MM.1S (cell line): ENCODE measurements at regions not wholly inside any gene's neighbourhood (a gene's known extent, or its start where the extent isn't known, plus 50 kb on each side); places are given as distances from the start of the nearest gene placed in this dataset.

Experiments used
- DNase-seq: peaks from one replicate; pipeline ENCODE4 v3.0.0-alpha.2; 2015
- H2AFZ ChIP-seq: fragments of 300-600 bp; sonication (generic); 2 replicates; pipeline ENCODE4 v1.6.0; 2016; ENCODE audit warnings: antibody characterized with exemption, low read length
- H3F3A ChIP-seq: fragments of 300-600 bp; sonication (generic); 2 replicates; pipeline ENCODE4 v1.6.1; 2016; ENCODE audit warnings: mild to moderate bottlenecking, antibody characterized with exemption, low read length, moderate library complexity, mixed read lengths; ENCODE audit not compliant: insufficient read depth
- H3K27ac ChIP-seq: fragments of 300-600 bp; sonication (generic); 2 replicates; pipeline ENCODE4 v1.5.1; 2016; ENCODE audit warnings: mild to moderate bottlenecking, low read length
- H3K27me3 ChIP-seq: fragments of 300-600 bp; sonication (generic); replicated peaks from 2 replicates; pipeline ENCODE4 v1.6.0; 2016; ENCODE audit warnings: low read length; ENCODE audit not compliant: insufficient read depth
- H3K36me3 ChIP-seq: fragments of 300-600 bp; sonication (generic); replicated peaks from 2 replicates; pipeline ENCODE4 v1.6.1; 2016; ENCODE audit warnings: mild to moderate bottlenecking, low read length, mixed read lengths; ENCODE audit not compliant: insufficient read depth
- H3K4me1 ChIP-seq: fragments of 300-600 bp; sonication (generic); 2 replicates; pipeline ENCODE4 v1.6.1; 2016; ENCODE audit warnings: low read length, mixed read lengths
- H3K4me2 ChIP-seq: fragments of 300-600 bp; sonication (generic); 2 replicates; pipeline ENCODE4 v1.6.0; 2016; ENCODE audit warnings: low read depth, low read length
- H3K4me3 ChIP-seq: fragments of 300-600 bp; sonication (generic); 2 replicates; pipeline ENCODE4 v1.5.1; 2016; ENCODE audit warnings: low read length, mixed read lengths
- H3K79me2 ChIP-seq: fragments of 300-600 bp; sonication (generic); 2 replicates; pipeline ENCODE4 v1.6.1; 2016; ENCODE audit warnings: mixed run types, low read length, mixed read lengths
- H3K9ac ChIP-seq: fragments of 300-600 bp; sonication (generic); 2 replicates; pipeline ENCODE4 v1.6.1; 2016; ENCODE audit warnings: low read length, mixed read lengths
- H3K9me2 ChIP-seq: fragments of 300-600 bp; sonication (generic); replicated peaks from 2 replicates; pipeline ENCODE4 v1.6.1; 2016; ENCODE audit warnings: mild to moderate bottlenecking, low read length, mixed read lengths; ENCODE audit not compliant: insufficient read depth
- H3K9me3 ChIP-seq: fragments of 300-600 bp; sonication (generic); replicated peaks from 2 replicates; pipeline ENCODE4 v1.6.1; 2016; ENCODE audit warnings: mild to moderate bottlenecking, low read length, mixed read lengths; ENCODE audit not compliant: insufficient read depth
- H4K20me1 ChIP-seq: fragments of 300-600 bp; sonication (generic); 2 replicates; pipeline ENCODE4 v1.6.1; 2016; ENCODE audit warnings: mild to moderate bottlenecking, low read length, moderate library complexity, mixed read lengths; ENCODE audit not compliant: insufficient read depth
- EZH2 ChIP-seq: fragments of 300-600 bp; sonication (generic); optimal IDR thresholded peaks from 2 replicates; pipeline ENCODE3; 2017; ENCODE audit warnings: low read depth, mild to moderate bottlenecking, antibody characterized with exemption, low read length, mixed read lengths
- EZH2phosphoT487 ChIP-seq: fragments of 300-600 bp; sonication (generic); IDR thresholded peaks from 2 replicates; pipeline ENCODE4 v1.6.1; 2018; ENCODE audit warnings: antibody characterized with exemption, low read length
- TF ChIP-seq, protein P1 (sequence below): fragments of 300-600 bp; sonication (generic); IDR thresholded peaks from 2 replicates; pipeline ENCODE4 v1.5.1; 2016; ENCODE audit warnings: antibody characterized with exemption, low read length, mixed read lengths

GRCh38 chr5:60529001-60529400 is 171.0 kb downstream of the DEPDC1B start:
- Histone ChIP-seq H3F3A (no peaks in the 10 kb centered on the region), H3K4me1 (no peaks in the 10 kb centered on the region), H4K20me1 (no peaks in the 10 kb centered on the region), H3K9me2 (no peaks in the 10 kb centered on the region), H3K4me3 (no peak overlapping the region), H3K79me2 (no peaks in the 10 kb centered on the region), H3K4me2 (no peak overlapping the region), H2AFZ (no peak overlapping the region), H3K9me3 (no peaks in the 10 kb centered on the region), H3K27ac (no peak overlapping the region), H3K9ac (no peak overlapping the region), H3K36me3 (no peaks in the 10 kb centered on the region), H3K27me3 (no peaks in the 10 kb centered on the region)
- no peak for TF ChIP-seq EZH2
- no peak for TF ChIP-seq EZH2phosphoT487
- TF ChIP-seq, protein P1, sequence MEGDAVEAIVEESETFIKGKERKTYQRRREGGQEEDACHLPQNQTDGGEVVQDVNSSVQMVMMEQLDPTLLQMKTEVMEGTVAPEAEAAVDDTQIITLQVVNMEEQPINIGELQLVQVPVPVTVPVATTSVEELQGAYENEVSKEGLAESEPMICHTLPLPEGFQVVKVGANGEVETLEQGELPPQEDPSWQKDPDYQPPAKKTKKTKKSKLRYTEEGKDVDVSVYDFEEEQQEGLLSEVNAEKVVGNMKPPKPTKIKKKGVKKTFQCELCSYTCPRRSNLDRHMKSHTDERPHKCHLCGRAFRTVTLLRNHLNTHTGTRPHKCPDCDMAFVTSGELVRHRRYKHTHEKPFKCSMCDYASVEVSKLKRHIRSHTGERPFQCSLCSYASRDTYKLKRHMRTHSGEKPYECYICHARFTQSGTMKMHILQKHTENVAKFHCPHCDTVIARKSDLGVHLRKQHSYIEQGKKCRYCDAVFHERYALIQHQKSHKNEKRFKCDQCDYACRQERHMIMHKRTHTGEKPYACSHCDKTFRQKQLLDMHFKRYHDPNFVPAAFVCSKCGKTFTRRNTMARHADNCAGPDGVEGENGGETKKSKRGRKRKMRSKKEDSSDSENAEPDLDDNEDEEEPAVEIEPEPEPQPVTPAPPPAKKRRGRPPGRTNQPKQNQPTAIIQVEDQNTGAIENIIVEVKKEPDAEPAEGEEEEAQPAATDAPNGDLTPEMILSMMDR, result no peak
- no peak for DNase-seq

- H3K36me3 ChIP-seq, result no peaks in the 10 kb centered on the region
These were observed 172.9 kb downstream of the DEPDC1B start for GRCh38 chr5:60527072-60527471.

GRCh38 chr5:60526336-60526875 is 173.6 kb downstream of the DEPDC1B start:
- peaks cover 13% of the 10 kb centered on the region for H3K4me1 ChIP-seq
- no peaks in the 10 kb centered on the region for H3K9me2 ChIP-seq
- no peaks in the 10 kb centered on the region for H4K20me1 ChIP-seq
- DNase-seq, result no peak
- no peak overlapping the region for H3K27ac ChIP-seq
- H3K27me3 ChIP-seq, result no peaks in the 10 kb centered on the region
- H2AFZ ChIP-seq, result no peak overlapping the region
- H3K36me3 ChIP-seq, result no peaks in the 10 kb centered on the region
- TF ChIP-seq EZH2phosphoT487, result no peak
- TF ChIP-seq, protein P1, result no peak
- no peaks in the 10 kb centered on the region for H3K79me2 ChIP-seq
- H3K4me2 ChIP-seq, result no peak overlapping the region
- H3K4me3 ChIP-seq, result no peak overlapping the region
- H3K9ac ChIP-seq, result no peak overlapping the region
- H3F3A ChIP-seq, result peaks cover 10% of the 10 kb centered on the region; the same call in 1 of the 2 replicates
- H3K9me3 ChIP-seq, result no peaks in the 10 kb centered on the region

More at GRCh38 chr5:60527072-60527471, 172.9 kb downstream of the DEPDC1B start:
- no peaks in the 10 kb centered on the region for H4K20me1 ChIP-seq
- H3K9me2 ChIP-seq, result no peaks in the 10 kb centered on the region
- H3K4me3 ChIP-seq, result no peak overlapping the region
- H2AFZ ChIP-seq, result no peak overlapping the region
- H3K79me2 ChIP-seq, result no peaks in the 10 kb centered on the region
- no peak overlapping the region for H3K27ac ChIP-seq
- no peaks in the 10 kb centered on the region for H3K27me3 ChIP-seq
- no peak for DNase-seq
- H3K9ac ChIP-seq, result no peak overlapping the region
- TF ChIP-seq EZH2phosphoT487, result no peak
- TF ChIP-seq, protein P1, result no peak
- TF ChIP-seq EZH2, result no peak
- peaks cover 7% of the 10 kb centered on the region; the same call in 1 of the 2 replicates for H3F3A ChIP-seq
- H3K4me2 ChIP-seq, result no peak overlapping the region
- H3K9me3 ChIP-seq, result no peaks in the 10 kb centered on the region
- H3K4me1 ChIP-seq, result peaks cover 12% of the 10 kb centered on the region
